IPS DF 19.7 (cell line): ENCODE measurements at regions not wholly inside any gene's neighbourhood (a gene's known extent, or its start where the extent isn't known, plus 50 kb on each side); places are given as distances from the start of the nearest gene placed in this dataset.
"Not testable (repeated sequence)": the region's sequence is repeated elsewhere in the genome, so short reads cannot be mapped to it uniquely, and the experiment has no call there.

Source experiments
- DNase-seq: peaks from one replicate; pipeline ENCODE4 v3.0.0-alpha.2; 2013; ENCODE audit warnings: low read depth, low spot score

DNA sequence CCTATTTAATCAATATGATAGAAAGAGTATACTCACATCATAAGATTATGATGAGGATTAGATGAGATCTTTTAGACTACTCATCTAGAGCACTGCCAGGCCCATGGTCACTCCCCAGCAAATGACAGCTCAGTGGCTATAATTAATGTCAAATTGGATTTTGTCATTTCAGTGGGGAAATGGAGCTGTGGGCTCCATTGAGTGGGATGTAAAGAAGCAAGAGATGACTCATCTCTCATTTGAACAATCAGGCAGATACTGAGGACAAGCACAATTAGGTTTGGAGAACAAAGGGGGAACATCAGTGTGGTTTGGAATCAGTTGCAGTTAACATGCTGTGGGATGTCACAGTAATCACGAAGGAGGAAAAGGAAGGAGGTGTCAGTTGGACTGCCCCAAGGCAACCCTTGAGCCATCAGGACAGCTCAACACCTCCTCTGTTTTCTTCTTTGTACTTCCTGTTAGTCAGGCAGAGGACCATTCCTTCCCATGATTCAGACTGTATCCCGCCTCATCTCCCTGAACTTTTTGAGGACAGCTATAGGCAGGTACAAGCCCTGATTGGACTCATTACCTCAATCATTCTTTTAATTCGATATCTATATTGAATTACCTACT, 473.7 kb upstream of the ISX start:
- no peak for DNase-seq

DNA sequence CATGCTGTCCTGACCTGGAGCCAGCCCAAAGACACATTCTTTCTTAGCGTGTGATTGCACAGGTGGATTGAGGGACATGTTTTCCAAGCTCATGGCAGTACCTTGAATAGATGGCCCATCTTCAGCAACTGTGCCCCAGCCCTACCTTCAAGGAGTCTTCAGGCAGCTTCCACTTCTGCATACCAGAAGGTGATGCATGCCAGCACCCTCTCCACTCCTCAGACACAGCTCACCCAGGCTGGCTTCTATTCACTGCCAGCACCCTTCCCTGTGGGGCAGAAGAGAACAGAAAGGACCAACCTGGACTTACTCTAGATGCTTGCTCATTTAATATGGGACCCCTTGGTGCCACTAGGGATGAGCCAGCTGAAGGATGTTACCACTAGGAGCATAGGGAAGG, 466.4 kb upstream of the ISX start:
- DNase-seq, result no peak

DNA sequence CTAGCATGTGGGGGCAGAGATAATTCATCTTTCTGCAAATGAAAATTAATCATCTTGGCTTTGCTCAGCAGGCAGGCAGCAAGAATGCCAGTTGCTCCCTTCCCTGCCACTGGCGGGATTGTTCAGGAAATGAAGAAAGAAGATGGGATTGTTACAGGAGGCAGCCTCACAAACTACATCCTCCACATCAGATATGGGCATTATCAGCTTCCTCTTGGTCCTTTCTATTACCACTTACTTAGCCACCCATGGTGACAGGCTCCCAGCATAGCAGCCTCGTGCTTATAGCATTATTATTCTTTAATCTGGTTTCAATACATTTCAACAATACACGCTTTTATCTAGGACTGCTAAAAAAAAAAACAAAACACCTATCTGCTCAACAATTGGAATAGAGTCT, 461.6 kb upstream of the ISX start:
- DNase-seq, result no peak

DNA sequence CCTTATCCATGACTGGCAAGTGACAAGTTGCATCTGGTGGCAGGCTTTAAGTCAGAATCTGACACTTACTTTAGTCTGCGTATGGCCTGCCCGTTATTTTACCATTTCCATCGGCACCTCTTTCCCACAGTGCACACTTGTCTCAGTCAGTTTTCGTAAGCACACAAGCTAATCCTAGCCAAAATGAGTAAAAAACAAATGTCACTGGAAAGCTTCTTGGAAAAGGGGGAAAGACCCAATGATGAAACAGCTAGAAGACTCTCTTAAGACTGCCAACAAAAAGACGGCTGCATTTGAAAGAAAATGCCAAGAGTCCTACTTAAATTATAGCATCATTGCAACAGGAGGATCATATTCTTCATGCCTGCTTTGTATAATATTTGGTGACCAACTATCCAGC, 457.9 kb upstream of the ISX start:
- no peak for DNase-seq

DNA sequence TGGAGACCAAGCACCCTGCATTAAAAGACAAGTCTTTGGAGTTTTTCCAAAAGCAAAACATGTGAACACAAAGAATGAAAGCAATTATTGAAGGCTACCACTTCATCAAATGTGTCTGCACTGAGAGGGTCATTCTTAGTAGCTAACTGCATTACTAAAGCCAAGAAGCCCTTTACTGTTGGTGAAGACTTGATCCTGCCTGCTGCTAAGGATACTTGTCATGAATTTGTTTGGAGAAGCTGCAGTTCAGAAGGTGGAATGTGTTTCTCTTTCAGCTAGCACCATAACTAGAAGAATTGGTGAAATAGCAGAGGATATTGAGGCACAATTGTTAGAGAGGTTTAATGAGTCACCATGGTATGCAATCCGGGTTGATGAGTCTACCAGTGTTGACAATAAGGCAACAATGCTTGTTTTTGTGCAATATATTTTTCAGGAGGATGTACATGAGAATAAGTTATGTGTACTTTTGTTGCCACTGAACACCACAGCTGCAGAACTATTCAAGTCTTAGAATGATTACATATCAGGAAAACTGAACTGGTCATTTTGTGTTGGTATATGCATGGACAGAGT, 457.3 kb upstream of the ISX start:
- no peak for DNase-seq

DNA sequence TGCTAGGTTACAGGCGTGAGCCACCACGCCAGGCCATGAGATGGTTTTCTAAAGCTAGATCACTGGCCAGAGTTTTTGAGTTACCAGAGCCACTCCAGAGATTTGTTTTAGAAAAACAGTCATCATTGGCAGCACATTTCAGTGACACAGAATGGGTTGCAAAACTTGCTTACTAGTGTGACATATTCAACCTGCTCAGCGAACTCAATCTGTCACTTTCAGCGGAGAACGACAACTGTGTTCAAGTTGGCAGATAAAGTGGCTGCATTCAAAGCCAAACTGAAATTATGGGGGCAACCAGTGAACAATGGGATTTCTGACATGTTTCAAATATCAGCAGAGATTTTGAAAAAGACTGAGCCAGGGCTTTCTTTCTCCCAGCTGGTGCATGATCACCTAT, 456.3 kb upstream of the ISX start:
- DNase-seq, result no peak

DNA sequence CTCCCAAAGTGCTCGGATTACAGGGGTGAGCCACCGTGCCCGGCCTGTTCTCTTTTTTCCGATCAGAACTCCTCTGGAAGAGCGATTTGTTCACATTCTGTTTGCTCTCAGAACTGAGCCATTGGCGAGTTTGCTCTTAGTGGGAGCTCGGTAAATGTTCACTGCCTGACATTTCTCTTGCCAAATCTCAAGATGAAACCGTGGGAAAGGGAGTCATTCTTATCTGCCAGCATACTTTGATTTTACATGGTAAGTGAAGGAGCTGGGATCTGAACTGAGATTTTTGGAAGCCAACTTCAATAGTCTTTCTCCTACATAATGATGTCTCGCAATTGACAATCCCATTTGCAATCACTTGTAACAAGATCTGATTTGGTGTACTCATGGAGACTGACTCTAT, 445.8 kb upstream of the ISX start:
- no peak for DNase-seq

DNA sequence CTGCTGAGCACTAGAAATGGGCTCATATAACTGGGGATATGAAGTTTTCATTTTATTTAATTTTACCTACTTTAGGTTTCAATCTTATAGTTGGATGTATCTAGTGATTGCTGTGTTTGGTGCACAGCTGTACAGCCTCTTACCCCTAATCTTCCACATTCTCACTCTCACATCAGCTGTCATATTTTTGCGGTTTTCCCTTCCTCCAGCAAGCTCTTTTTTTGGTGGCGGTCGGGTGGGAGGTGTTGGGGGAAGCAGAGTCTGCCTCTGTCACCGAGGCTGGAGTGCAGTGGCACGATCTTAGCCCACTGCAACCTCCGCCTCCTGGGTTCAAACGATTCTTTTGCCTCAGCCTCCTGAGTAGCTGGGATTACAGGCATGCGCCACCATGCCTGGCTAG, 445.1 kb upstream of the ISX start:
- no peak for DNase-seq

DNA sequence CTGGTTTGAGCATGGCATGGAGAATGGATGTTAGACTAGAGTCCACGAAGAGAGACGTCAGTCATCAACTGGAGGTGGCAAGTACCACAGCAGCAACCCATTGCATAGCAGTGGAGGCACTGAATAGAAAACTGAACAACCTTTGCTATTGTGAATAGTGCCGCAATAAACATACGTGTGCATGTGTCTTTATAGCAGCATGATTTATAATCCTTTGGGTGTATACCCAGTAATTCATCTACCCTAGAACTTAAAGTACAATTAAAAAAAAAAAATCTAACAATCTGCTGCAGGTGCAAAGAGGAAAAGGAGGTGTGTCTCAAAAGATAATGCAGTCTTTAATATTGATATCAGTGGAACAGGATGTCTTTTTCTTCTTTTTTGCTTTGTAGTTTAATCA, 443.4 kb upstream of the ISX start:
- no peak for DNase-seq

DNA sequence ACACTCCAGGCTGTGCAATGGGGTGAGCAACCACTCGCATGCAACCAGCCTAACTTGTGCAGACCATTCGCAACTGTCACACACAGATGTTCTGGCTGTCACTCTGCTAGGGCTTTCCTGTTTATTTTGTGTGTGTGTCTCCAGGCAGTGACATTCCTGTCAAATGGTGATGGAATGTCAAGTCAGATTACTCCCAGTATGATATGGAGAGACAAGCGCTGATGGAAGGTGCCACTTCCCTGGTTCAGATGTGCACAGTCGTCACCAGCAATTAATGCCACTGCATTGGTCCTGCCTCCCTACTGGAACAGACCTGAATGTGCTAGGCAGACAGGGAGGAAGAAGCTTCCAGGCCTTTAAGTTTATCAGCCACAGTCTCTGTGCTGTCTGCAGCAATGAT, 442.4 kb upstream of the ISX start:
- no peak for DNase-seq

DNA sequence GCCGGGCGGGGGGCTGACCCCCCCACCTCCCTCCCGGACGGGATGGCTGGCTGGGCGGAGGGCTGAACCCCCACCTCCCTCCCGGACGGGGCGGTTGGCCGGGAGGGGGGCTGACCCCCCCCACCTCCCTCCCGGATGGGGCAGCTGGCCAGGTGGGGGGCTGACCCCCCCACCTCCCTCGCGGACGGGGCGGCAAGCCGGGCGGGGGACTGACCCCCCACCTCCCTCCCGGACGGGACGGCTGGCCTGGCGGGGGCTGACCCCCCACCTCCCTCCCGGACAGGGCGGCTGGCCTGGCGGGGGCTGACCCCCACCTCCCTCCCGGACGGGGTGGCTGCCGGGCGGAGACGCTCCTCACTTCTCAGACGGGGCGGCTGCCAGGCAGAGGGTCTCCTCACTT, 440.1 kb upstream of the ISX start:
- DNase-seq, result not testable (repeated sequence)

DNA sequence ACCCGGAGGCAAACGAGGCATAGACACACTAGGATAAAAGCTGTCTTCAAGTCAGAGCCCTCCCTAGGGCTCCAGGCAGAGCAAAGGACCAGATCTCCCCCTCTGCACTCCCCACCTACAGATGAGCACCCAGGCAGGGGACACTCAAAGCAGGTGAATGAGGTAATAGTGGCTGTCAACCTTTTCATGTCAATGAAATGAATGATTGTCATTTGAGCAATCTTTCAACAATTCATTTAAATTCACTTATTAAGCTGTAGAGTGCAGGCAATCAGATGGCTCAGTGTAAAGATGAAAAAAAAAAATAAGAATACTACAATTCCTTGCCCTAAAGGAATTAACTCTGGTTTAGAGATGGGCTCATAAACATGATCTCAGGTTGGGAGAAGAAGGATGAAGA, 427.8 kb upstream of the ISX start:
- DNase-seq, result no peak

DNA sequence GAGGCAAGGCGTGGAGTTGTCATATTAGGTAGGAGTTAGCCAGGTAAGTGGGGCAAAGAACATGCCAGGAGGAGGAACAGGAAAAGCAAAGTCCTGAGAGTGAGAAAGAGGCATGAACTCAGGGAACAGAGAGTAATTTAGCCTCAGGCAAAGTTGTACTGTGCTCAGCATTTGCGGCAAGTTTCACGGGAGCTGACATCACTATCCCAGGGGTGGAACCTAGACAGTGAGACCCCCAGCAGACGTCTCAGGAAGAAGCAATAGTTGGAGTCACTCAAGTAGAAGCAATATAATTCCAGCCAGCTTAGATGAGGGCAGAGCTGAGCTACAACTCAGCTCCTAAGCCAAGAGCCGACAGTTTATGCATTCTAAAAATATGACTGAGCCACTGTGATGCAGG, 426.0 kb upstream of the ISX start:
- no peak for DNase-seq

DNA sequence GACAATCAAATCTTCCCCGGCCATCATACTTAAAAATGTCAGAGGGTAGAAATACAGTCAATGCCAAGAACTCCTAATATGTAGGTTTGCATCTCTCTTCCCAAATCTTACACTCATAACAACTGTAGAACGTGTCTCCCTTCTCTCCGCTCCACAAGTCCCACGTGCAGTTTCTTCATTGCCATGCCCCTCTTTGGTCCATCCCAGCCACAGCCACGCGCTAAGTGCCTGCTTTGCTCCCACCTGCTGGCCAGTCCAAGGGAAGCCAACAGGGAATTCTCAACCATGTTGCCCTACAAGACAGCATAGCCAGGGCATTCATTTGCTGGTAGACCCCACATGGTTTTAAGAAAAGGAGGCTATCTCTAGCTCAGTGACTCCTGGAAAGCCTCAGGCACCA, 420.6 kb upstream of the ISX start:
- no peak for DNase-seq

DNA sequence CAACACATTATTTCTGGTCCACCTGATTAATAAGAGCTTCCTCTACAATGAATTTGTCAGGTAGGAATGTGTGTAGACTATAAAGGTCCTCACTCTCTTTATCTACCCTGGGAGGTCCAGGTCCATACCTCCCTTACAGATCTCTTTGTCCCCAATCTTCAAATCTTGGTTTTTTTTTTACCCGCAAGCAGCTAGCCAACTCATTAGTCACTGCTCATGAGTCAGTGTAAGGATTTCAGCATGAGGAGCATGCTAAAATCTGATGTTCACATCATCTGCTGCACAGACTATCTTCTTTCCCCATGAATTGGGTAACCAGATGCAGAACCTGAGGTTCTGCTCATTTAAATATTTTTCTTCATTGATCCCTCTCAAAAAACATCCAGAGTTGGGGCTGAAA, 397.0 kb upstream of the ISX start:
- DNase-seq, result no peak

DNA sequence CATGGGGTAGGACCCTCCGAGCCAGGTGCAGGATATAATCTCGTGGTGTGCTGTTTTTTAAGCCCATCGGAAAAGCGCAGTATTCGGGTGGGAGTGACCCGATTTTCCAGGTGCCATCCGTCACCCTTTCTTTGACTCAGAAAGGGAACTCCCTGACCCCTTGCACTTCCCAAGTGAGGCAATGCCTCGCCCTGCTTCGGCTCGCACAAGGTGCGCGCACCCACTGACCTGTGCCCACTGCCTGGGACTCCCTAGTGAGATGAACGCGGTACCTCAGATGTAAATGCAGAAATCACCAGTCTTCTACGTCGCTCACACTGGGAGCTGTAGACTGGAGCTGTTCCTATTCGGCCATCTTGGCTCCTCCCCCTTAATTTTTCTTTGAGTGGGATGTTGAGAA, 382.9 kb upstream of the ISX start:
- DNase-seq, result not testable (repeated sequence)

DNA sequence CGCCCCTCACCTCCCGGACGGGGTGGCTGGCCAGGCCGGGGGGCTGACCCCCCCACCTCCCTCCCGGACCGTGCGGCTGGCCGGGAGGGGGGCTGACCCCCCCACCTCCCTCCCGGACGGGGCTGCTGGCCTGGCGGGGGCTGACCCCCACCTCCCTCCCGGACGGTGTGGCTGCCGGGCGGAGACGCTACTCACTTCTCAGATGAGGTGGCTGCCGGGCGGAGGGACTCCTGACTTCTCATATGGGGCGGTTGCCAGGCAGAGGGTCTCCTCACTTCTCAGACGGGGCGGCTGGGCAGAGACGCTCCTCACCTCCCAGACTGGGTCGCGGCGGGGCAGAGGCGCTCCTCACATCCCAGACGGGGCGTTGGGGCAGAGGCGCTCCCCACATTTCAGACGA, 381.7 kb upstream of the ISX start:
- DNase-seq, result not testable (repeated sequence)

DNA sequence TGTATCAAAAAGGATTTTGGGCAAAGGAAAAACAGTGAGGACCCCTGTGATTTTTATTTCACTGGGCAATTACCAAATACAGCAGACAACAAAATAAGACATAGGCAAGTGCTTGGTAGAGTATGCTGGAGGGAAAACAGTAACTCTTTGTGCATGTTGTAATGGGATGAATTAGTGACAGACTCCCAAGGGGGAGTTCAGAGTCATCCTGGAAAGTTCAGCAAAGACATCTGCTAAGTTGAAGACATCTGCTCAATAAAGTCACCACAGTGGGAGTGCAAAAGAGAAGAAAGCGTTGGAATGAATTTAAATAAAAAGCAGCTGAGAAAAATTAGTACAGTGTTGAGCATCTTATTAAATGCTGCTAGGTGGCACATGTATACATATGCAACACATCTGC, 378.8 kb upstream of the ISX start:
- DNase-seq, result no peak

DNA sequence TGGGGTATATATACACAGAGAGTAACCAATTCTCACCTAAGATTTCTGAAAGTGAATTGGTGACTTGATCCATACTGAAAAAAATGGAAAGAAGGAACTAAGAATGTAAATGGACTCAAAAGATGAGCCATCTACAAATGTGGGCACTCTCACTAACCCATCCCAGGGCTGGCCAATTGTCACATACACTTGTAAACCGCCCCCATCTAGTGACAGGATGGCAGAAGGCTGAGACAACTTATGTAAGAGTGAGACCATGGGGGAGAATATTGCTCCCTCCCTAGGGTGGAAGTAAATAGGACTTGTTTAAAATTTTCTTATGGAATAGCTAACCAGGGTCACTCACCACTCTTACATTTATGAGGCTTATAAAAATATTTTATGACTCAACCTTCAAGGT, 377.1 kb upstream of the ISX start:
- no peak for DNase-seq

DNA sequence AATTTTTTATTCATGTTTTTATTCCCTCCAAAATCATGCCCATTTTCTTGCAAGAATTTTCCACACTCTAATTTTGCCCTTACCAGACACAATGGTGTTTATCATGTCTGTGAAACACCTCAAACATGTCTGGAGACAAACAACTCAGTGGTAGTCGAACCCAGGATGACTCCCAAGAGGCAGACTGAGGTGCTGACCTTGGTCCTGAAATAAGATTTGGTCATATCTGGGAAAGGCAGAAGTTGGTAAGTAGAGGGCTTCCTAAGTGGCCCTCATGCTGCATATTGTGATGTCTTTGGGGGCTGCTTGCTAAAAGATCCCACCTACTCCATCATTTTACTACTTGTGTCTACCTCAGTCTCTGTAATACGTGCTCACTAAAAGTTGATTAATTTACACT, 369.4 kb upstream of the ISX start:
- DNase-seq, result peak; percentile 2

DNA sequence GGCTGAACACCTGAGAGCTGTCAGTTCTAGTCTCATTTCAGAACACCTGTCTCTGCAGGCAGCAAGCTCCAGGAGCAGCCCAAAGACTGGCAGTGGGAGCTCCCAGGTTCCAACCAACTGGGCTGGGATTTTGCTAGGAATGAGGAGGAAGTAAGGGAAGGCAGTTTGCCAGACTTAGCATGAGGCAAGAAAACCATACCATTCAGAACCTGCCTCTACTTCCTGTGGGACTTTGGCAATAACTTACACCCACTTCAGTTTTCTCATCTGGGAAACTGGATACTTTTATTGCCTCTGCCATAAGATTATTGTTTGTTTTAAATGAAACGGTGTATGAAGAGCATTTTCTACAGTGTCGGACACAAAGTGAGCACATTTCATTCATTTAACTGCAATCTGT, 363.7 kb upstream of the ISX start:
- DNase-seq, result no peak

DNA sequence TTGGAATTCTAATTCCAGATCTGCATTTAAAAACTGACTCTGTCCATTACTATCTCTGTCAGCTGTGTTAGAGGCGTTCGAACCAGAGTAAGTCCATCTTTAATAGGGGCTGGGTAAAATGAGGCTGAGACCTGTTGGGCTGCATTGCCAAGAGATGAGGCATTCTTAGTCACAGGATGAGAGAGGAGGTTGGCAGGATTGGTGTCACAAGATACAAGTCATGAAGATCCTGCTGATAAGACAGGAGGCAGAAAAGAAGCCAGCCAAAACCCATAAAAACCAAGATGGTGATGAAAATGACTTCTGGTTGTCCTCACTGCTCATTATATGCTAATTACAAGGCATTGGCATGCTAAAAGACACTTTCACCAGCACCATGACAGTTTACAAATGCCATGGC, 356.3 kb upstream of the ISX start:
- no peak for DNase-seq

DNA sequence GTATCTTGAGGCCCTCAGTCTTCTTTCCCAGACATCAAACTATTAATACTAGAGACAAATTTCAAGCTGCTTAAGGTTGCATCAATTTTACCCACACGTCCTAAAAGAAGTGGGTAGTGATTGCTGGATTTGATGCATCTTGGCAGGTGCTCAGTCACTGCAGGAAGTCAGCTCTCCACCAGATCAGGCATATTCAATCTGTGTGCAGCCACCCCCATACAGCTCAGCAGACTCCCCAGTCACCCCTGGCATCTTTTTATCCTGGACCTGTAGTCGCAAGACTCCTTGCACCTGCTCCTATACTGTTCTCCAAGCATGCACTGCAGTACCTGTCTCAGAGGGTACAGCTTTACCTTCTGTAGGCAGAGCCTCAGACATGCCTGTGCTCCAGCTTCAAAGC, 343.1 kb upstream of the ISX start:
- no peak for DNase-seq

DNA sequence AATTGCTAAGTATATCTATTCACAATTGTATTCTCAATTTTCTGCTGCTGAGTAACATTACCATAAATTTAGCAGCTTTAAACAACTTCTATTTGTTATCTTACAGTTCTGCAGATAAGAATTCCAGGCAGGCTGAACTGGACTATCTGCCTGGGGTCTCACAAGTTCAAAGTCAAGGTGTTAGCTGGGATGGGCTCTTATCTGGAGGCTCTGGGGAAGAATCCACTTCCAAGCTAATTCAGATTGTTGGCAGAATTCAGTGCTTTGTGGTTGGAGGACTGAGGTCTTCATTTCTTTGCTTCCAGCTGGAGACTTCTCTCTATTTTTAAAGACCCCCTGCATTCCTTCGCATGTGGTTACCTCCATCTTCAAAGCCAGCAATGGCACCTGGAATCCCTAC, 329.9 kb upstream of the ISX start:
- no peak for DNase-seq
